ENCODE measurements at regions not wholly inside any gene's neighbourhood (a gene's known extent, or its start where the extent isn't known, plus 50 kb on each side); places are given as distances from the start of the nearest gene placed in this dataset.
A peak's percentile ranks its signal among the peaks of the same experiment; 100 is the strongest.

DNA sequence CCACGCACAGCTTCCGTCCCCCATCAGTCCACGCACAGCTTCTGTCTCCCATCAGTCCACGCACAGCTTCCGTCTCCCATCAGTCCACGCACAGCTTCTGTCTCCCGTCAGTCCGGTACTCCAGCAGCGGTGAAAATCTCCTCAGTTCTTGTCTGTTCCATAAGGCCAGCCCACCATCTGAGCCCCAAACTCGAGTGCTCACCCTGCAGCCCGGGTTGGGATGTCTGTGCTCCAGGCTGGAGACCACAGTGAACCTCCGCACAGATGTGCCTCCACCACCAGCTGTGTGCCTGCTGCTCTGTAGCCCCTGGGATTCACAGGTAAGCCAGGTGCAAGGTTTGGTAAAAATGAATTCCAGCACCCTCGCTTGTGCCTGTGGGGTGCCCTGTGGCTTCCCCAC is 258.6 kb downstream of the NPHP4 start:
- ATAC-seq (no peak), DNase-seq (no peak)
- TF ChIP-seq, protein P1, sequence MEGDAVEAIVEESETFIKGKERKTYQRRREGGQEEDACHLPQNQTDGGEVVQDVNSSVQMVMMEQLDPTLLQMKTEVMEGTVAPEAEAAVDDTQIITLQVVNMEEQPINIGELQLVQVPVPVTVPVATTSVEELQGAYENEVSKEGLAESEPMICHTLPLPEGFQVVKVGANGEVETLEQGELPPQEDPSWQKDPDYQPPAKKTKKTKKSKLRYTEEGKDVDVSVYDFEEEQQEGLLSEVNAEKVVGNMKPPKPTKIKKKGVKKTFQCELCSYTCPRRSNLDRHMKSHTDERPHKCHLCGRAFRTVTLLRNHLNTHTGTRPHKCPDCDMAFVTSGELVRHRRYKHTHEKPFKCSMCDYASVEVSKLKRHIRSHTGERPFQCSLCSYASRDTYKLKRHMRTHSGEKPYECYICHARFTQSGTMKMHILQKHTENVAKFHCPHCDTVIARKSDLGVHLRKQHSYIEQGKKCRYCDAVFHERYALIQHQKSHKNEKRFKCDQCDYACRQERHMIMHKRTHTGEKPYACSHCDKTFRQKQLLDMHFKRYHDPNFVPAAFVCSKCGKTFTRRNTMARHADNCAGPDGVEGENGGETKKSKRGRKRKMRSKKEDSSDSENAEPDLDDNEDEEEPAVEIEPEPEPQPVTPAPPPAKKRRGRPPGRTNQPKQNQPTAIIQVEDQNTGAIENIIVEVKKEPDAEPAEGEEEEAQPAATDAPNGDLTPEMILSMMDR (IDR thresholded peaks at IDR 0.05) = no peak
- Histone ChIP-seq H3K9me3 (no peaks in the 10 kb centered on the region), H3K4me1 (ENCODE audit: low read depth) (no peaks in the 10 kb centered on the region), H3K4me3 (no peak overlapping the region), H3K36me3 (ENCODE audit: low read depth) (no peaks in the 10 kb centered on the region)
- intact Hi-C loops (cut with DNase I, micrococcal nuclease) = no loop called here

- Histone ChIP-seq H3K9me3 (no peaks in the 10 kb centered on the region), H3K4me1 (ENCODE audit: low read depth) (no peaks in the 10 kb centered on the region), H3K4me3 (no peak overlapping the region), H3K36me3 (ENCODE audit: low read depth) (no peaks in the 10 kb centered on the region)
- TF ChIP-seq, protein P1 (IDR thresholded peaks at IDR 0.05) = no peak
- ATAC-seq (no peak), DNase-seq (peak in 1 of 3 donors; percentile 4)
- intact Hi-C loops (cut with DNase I, micrococcal nuclease) = no loop called here
Measured at GRCh38 chr1:5731110-5731423, 261.2 kb downstream of the NPHP4 start.

GRCh38 chr1:5730272-5731109 is 261.7 kb downstream of the NPHP4 start:
- no peak for DNase-seq
- no peak for ATAC-seq
- TF ChIP-seq, protein P1 (IDR thresholded peaks at IDR 0.05) = no peak
- Histone ChIP-seq H3K9me3 (no peaks in the 10 kb centered on the region), H3K36me3 (ENCODE audit: low read depth) (no peaks in the 10 kb centered on the region), H3K4me1 (ENCODE audit: low read depth) (no peaks in the 10 kb centered on the region), H3K4me3 (no peak overlapping the region)
- intact Hi-C loops (cut with DNase I, micrococcal nuclease) = no loop called here

- H3K36me3 ChIP-seq (ENCODE audit: low read depth) = no peaks in the 10 kb centered on the region
- H3K9me3 ChIP-seq = no peaks in the 10 kb centered on the region
- H3K4me3 ChIP-seq = no peak overlapping the region
- TF ChIP-seq, protein P1 (IDR thresholded peaks at IDR 0.05) = no peak
- no peaks in the 10 kb centered on the region for H3K4me1 ChIP-seq (ENCODE audit: low read depth)
- ATAC-seq (no peak), DNase-seq (no peak)
- intact Hi-C loops (cut with DNase I, micrococcal nuclease) = no loop called here
Measured at GRCh38 chr1:5729636-5730145, 262.5 kb downstream of the NPHP4 start.

DNA sequence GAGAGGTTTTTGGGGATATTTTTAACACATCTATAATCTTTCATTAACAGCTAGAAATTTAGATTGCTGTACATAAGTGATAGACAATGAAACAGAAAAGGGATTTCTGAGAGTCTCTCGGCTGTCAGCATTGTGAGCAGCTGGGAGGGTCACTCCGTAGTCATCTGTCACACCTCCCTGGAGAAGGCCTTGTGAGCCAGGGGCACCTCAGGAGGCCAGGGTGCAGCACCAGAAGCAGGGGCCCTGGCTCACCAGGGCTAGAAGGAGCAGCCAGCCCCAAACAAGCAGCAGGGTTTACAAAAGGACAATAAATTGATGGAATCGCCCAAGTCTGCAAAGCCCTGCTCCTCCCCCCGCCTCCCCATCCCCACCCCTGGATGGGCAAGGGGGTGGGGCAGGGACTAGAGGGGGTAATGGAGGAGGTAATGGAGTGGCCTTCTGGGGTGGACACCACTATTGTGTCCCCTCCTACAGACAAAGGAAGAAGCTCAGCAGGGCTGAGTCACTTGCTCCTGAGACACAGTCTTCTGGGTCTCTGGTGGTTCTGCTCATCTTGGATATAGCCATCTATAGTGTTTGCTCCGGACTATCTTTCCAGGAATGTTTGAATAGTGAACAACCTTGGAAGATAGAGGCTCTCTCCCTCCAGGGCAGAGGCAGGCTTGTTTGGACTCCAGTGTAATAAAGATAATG is 263.4 kb downstream of the NPHP4 start:
- H3K36me3 ChIP-seq (ENCODE audit: low read depth) = no peaks in the 10 kb centered on the region
- intact Hi-C loops (cut with DNase I, micrococcal nuclease) = no loop called here
- no peaks in the 10 kb centered on the region for H3K4me1 ChIP-seq (ENCODE audit: low read depth)
- H3K4me3 ChIP-seq = no peak overlapping the region
- no peak for ATAC-seq
- no peak for DNase-seq
- TF ChIP-seq, protein P1 (IDR thresholded peaks at IDR 0.05) = no peak
- no peaks in the 10 kb centered on the region for H3K9me3 ChIP-seq

All from mucosa of descending colon (tissue), 3 donors.